Liver (tissue), 8 donors: ENCODE measurements at regions not wholly inside any gene's neighbourhood (a gene's known extent, or its start where the extent isn't known, plus 50 kb on each side); places are given as distances from the start of the nearest gene placed in this dataset.

Source experiments
- DNase-seq: peaks from one replicate; pipeline ENCODE4 v3.0.0-alpha.2; 2017; ENCODE audit warnings: low spot score
- H3K27ac ChIP-seq, 2 donors: one replicate each; pipeline ENCODE4 v1.7.0; 2013; ENCODE audit warnings: inconsistent platforms in 2 of 2, low read length in 2 of 2, control low read depth in 1 of 2, low read depth in 1 of 2, mild to moderate bottlenecking in 1 of 2
- H3K27me3 ChIP-seq, 4 donors: one replicate each; pipeline versions ENCODE4 v1.6.1 to v1.7.0; 2013; ENCODE audit warnings: low read length in 3 of 4, inconsistent platforms in 1 of 4, mild to moderate bottlenecking in 1 of 4, moderate library complexity in 1 of 4; ENCODE audit not compliant: control insufficient read depth in 4 of 4, insufficient read depth in 4 of 4
- H3K36me3 ChIP-seq, 4 donors: one replicate each; pipeline versions ENCODE4 v1.6.1 to v1.7.0; 2013; ENCODE audit warnings: low read length in 3 of 4, mild to moderate bottlenecking in 3 of 4, low read depth in 1 of 4, moderate library complexity in 1 of 4; ENCODE audit not compliant: control insufficient read depth in 4 of 4, insufficient read depth in 3 of 4
- H3K4me1 ChIP-seq, 4 donors: one replicate each; pipeline versions ENCODE4 v1.6.1 to v1.7.0; 2013; ENCODE audit warnings: low read length in 3 of 4, mild to moderate bottlenecking in 3 of 4, moderate library complexity in 1 of 4; ENCODE audit not compliant: control insufficient read depth in 4 of 4, insufficient read depth in 4 of 4
- H3K4me3 ChIP-seq, 3 donors: one replicate each; pipeline versions ENCODE4 v1.6.1 to v1.7.0; 2013; ENCODE audit warnings: low read length in 3 of 3, control low read depth in 1 of 3, low read depth in 1 of 3, mild to moderate bottlenecking in 1 of 3
- H3K9ac ChIP-seq, 2 donors: one replicate each; pipeline ENCODE4 v1.7.0; 2013; ENCODE audit warnings: low read length in 2 of 2, mild to moderate bottlenecking in 2 of 2, moderate library complexity in 2 of 2, control low read depth in 1 of 2, low read depth in 1 of 2
- H3K9me3 ChIP-seq, 4 donors: one replicate each; pipeline versions ENCODE4 v1.6.1 to v1.7.0; 2013; ENCODE audit warnings: low read length in 3 of 4; ENCODE audit not compliant: control insufficient read depth in 4 of 4
- EGR1 ChIP-seq, 2 donors: IDR thresholded peaks; 2 replicates each; pipeline ENCODE4 v1.6.1; 2016 to 2018; ENCODE audit warnings: antibody characterized with exemption in 2 of 2, low read depth in 2 of 2
- FOXA1 ChIP-seq: IDR thresholded peaks from 2 replicates; pipeline ENCODE4 v1.6.1; 2016; ENCODE audit warnings: antibody characterized with exemption
- FOXA2 ChIP-seq: IDR thresholded peaks from 2 replicates; pipeline ENCODE4 v1.6.1; 2016; ENCODE audit warnings: antibody characterized with exemption
- GABPA ChIP-seq, 2 donors: IDR thresholded peaks in 1 of 2; conservative IDR thresholded peaks in 1 of 2; 2 replicates each; pipeline ENCODE4 v1.6.1; 2016; ENCODE audit warnings: antibody characterized with exemption in 2 of 2, mild to moderate bottlenecking in 1 of 2, moderate library complexity in 1 of 2
- HNF4A ChIP-seq, 2 donors: conservative IDR thresholded peaks; 2 replicates each; pipeline ENCODE4 v1.6.1; 2016; ENCODE audit warnings: antibody characterized with exemption in 2 of 2, mild to moderate bottlenecking in 2 of 2
- HNF4G ChIP-seq: IDR thresholded peaks from 2 replicates; pipeline ENCODE4 v1.6.1; 2016; ENCODE audit warnings: antibody characterized with exemption
- JUND ChIP-seq, 2 donors: IDR thresholded peaks; 2 replicates each; pipeline ENCODE4 v1.6.1; 2016; ENCODE audit warnings: antibody characterized with exemption in 2 of 2
- NR2F2 ChIP-seq: IDR thresholded peaks from 2 replicates; pipeline ENCODE4 v1.6.1; 2016; ENCODE audit warnings: antibody characterized with exemption
- RAD21 ChIP-seq, 2 donors: IDR thresholded peaks; 2 replicates each; pipeline ENCODE4 v1.6.1; 2016; ENCODE audit warnings: antibody characterized with exemption in 2 of 2, mild to moderate bottlenecking in 2 of 2
- RXRA ChIP-seq, 2 donors: IDR thresholded peaks; 2 replicates each; pipeline ENCODE4 v1.6.1; 2017 to 2018; ENCODE audit warnings: antibody characterized with exemption in 2 of 2, mild to moderate bottlenecking in 1 of 2
- SP1 ChIP-seq: IDR thresholded peaks from 2 replicates; pipeline ENCODE4 v1.6.1; 2018; ENCODE audit warnings: antibody characterized with exemption, mild to moderate bottlenecking
- TAF1 ChIP-seq: conservative IDR thresholded peaks from 2 replicates; pipeline ENCODE4 v1.6.1; 2016; ENCODE audit warnings: antibody characterized with exemption, mild to moderate bottlenecking
- YY1 ChIP-seq: IDR thresholded peaks from 2 replicates; pipeline ENCODE4 v1.6.1; 2016; ENCODE audit warnings: antibody characterized with exemption, mild to moderate bottlenecking
- WGBS: extraction: QIAGEN DNeasy Blood & Tissue Kit; methylation state at CpG from one replicate; pipeline ENCODE4 v1.1.7; 2013; 5-methylcytosine and 5-hydroxymethylcytosine counted together
- TF ChIP-seq, protein P1 (sequence below): IDR thresholded peaks from 2 replicates; pipeline ENCODE4 v1.6.1; 2016; ENCODE audit warnings: antibody characterized with exemption, mild to moderate bottlenecking
- TF ChIP-seq, protein P2 (sequence below): fragments of 150-350 bp; IDR thresholded peaks from 2 replicates; pipeline ENCODE4 v1.5.1; 2017; ENCODE audit warnings: improper control_type of control experiment, low read depth, low read length; ENCODE audit not compliant: missing input control
- TF ChIP-seq, protein P3 (sequence below): IDR thresholded peaks from 2 replicates; pipeline ENCODE4 v1.6.1; 2016; ENCODE audit warnings: antibody characterized with exemption
- TF ChIP-seq, protein P4 (sequence below): IDR thresholded peaks from 2 replicates; pipeline ENCODE4 v1.6.1; 2016; ENCODE audit warnings: antibody characterized with exemption
- TF ChIP-seq, protein P5 (sequence below): IDR thresholded peaks from 2 replicates; pipeline ENCODE4 v1.6.1; 2016; ENCODE audit warnings: antibody characterized with exemption
- donor health status: healthy.
- donor health status: healthy.
- donor health status: healthy.
- donor health status: healthy.
- donor health status: healthy.

DNA sequence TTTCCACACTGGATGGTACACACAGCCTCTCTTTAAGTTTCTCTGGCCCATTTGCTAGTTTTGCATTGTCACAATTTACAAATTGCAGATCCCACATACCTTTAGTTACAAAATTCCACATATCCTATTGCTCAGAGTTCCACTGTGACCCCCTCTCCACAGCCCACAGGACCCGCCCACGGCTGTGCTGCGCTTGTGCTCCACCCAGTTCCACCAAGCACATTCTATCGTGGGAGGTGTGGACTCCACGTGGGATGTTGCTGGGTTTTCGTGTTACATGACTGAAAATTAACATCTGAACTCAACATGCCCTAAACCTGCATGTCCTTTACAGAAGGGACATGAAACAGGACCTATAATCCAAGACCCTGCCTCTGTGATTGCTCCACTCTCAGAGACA lies 423.0 kb downstream of the IRS2 start:
- WGBS = 78% methylated on average over 6 of the region's 6 CpGs
- no peak overlapping the region for H3K9ac ChIP-seq
- no peak for DNase-seq
- H3K27ac ChIP-seq = no peak overlapping the region
- no peaks in the 10 kb centered on the region for H3K36me3 ChIP-seq
- TF ChIP-seq JUND (IDR thresholded peaks at IDR 0.05) (no peak), GABPA (IDR thresholded peaks at IDR 0.05 in 1 of 2, conservative IDR thresholded peaks at IDR 0.05 in 1 of 2) (no peak), FOXA1 (no peak), FOXA2 (no peak), NR2F2 (no peak), SP1 (no peak), HNF4A (conservative IDR thresholded peaks at IDR 0.05) (no peak), TAF1 (no peak), RAD21 (IDR thresholded peaks at IDR 0.05) (no peak), HNF4G (no peak)
- TF ChIP-seq, protein P1, sequence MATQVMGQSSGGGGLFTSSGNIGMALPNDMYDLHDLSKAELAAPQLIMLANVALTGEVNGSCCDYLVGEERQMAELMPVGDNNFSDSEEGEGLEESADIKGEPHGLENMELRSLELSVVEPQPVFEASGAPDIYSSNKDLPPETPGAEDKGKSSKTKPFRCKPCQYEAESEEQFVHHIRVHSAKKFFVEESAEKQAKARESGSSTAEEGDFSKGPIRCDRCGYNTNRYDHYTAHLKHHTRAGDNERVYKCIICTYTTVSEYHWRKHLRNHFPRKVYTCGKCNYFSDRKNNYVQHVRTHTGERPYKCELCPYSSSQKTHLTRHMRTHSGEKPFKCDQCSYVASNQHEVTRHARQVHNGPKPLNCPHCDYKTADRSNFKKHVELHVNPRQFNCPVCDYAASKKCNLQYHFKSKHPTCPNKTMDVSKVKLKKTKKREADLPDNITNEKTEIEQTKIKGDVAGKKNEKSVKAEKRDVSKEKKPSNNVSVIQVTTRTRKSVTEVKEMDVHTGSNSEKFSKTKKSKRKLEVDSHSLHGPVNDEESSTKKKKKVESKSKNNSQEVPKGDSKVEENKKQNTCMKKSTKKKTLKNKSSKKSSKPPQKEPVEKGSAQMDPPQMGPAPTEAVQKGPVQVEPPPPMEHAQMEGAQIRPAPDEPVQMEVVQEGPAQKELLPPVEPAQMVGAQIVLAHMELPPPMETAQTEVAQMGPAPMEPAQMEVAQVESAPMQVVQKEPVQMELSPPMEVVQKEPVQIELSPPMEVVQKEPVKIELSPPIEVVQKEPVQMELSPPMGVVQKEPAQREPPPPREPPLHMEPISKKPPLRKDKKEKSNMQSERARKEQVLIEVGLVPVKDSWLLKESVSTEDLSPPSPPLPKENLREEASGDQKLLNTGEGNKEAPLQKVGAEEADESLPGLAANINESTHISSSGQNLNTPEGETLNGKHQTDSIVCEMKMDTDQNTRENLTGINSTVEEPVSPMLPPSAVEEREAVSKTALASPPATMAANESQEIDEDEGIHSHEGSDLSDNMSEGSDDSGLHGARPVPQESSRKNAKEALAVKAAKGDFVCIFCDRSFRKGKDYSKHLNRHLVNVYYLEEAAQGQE = no peak
- TF ChIP-seq, protein P2, sequence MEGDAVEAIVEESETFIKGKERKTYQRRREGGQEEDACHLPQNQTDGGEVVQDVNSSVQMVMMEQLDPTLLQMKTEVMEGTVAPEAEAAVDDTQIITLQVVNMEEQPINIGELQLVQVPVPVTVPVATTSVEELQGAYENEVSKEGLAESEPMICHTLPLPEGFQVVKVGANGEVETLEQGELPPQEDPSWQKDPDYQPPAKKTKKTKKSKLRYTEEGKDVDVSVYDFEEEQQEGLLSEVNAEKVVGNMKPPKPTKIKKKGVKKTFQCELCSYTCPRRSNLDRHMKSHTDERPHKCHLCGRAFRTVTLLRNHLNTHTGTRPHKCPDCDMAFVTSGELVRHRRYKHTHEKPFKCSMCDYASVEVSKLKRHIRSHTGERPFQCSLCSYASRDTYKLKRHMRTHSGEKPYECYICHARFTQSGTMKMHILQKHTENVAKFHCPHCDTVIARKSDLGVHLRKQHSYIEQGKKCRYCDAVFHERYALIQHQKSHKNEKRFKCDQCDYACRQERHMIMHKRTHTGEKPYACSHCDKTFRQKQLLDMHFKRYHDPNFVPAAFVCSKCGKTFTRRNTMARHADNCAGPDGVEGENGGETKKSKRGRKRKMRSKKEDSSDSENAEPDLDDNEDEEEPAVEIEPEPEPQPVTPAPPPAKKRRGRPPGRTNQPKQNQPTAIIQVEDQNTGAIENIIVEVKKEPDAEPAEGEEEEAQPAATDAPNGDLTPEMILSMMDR = no peak
- TF ChIP-seq, protein P3, sequence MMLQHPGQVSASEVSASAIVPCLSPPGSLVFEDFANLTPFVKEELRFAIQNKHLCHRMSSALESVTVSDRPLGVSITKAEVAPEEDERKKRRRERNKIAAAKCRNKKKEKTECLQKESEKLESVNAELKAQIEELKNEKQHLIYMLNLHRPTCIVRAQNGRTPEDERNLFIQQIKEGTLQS = no peak
- TF ChIP-seq, protein P4, sequence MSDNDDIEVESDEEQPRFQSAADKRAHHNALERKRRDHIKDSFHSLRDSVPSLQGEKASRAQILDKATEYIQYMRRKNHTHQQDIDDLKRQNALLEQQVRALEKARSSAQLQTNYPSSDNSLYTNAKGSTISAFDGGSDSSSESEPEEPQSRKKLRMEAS = no peak
- TF ChIP-seq, protein P5, sequence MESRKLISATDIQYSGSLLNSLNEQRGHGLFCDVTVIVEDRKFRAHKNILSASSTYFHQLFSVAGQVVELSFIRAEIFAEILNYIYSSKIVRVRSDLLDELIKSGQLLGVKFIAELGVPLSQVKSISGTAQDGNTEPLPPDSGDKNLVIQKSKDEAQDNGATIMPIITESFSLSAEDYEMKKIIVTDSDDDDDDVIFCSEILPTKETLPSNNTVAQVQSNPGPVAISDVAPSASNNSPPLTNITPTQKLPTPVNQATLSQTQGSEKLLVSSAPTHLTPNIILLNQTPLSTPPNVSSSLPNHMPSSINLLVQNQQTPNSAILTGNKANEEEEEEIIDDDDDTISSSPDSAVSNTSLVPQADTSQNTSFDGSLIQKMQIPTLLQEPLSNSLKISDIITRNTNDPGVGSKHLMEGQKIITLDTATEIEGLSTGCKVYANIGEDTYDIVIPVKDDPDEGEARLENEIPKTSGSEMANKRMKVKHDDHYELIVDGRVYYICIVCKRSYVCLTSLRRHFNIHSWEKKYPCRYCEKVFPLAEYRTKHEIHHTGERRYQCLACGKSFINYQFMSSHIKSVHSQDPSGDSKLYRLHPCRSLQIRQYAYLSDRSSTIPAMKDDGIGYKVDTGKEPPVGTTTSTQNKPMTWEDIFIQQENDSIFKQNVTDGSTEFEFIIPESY = no peak
- H3K27me3 ChIP-seq = no peaks in the 10 kb centered on the region
- peaks cover 0 to 4% (median 0%) of the 10 kb centered on the region in 4 donors for H3K9me3 ChIP-seq
- H3K4me3 ChIP-seq = no peak overlapping the region
- no peaks in the 10 kb centered on the region for H3K4me1 ChIP-seq

DNA sequence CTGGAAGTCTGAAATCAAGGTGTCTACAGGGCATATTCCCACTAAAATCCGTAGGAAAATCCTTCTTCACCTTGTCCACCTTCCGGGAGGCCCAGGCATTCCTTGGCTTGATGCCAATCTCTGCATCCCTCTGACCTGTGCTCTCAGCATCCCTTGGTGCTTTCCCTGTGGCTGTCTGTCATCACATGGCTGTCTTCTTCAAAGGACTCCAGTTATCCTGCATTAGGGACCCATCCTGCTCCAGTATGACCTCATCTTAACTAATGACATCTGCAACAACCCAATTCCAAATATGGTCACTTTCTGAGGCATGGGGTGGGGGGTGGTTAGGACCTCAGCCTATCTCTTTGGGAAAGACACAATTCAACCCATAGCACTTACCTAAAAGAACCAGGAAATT lies 423.8 kb downstream of the IRS2 start:
- Histone ChIP-seq H3K4me3 (no peak overlapping the region), H3K4me1 (no peaks in the 10 kb centered on the region), H3K27ac (no peak overlapping the region), H3K9ac (no peak overlapping the region), H3K27me3 (no peaks in the 10 kb centered on the region), H3K9me3 (peaks cover 0 to 4% (median 0%) of the 10 kb centered on the region in 4 donors), H3K36me3 (no peaks in the 10 kb centered on the region)
- WGBS = 59% methylated on average over 2 of the region's 2 CpGs
- DNase-seq = no peak
- TF ChIP-seq HNF4A (conservative IDR thresholded peaks at IDR 0.05) (no peak), SP1 (no peak), JUND (IDR thresholded peaks at IDR 0.05) (no peak), NR2F2 (no peak), EGR1 (IDR thresholded peaks at IDR 0.05; ENCODE audit: low read depth in 2 of 2) (no peak), TAF1 (no peak), YY1 (no peak), RXRA (IDR thresholded peaks at IDR 0.05) (no peak), HNF4G (no peak), FOXA2 (no peak)
- TF ChIP-seq, protein P4 = no peak
- TF ChIP-seq, protein P5 = no peak
- TF ChIP-seq, protein P2 = no peak
